IMR-90 (cell line): ENCODE measurements at regions not wholly inside any gene's neighbourhood (a gene's known extent, or its start where the extent isn't known, plus 50 kb on each side); places are given as distances from the start of the nearest gene placed in this dataset.

Source experiments
- ATAC-seq: fragments of 200-7000 bp; cut with Tn5 transposase; 2 replicates; pipeline ENCODE4 v1.9.1; 2020; ENCODE audit warnings: low read depth, mild to moderate bottlenecking, moderate library complexity
- BruUV-seq: library from RNA; stranded (reverse); fragments of 400-500 nt; replicated peaks from 2 replicates; lab custom pipeline; 2021; lab: Mats Ljungman, UMichigan
- CTCF ChIA-PET: fragments of 300-600 bp; formaldehyde crosslinking; extraction: SDS; loops from one replicate; lab custom pipeline; 2021; ENCODE audit warnings: antibody characterized with exemption; lab: Yijun Ruan, JAX
- POLR2A ChIA-PET: fragments of 300-600 bp; sonication (Branson Sonifier 250); formaldehyde crosslinking; loops from one replicate; lab custom pipeline; 2022; ENCODE audit warnings: antibody characterized with exemption; ENCODE audit not compliant: unreplicated experiment; lab: Charles Lee
- DNase-seq: peaks from one replicate; pipeline ENCODE4 v3.0.0; 2013
- H2AFZ ChIP-seq: replicated peaks from 2 replicates; pipeline ENCODE3; 2013; ENCODE audit warnings: low read length, mild to moderate bottlenecking; ENCODE audit not compliant: poor library complexity
- H2AK5ac ChIP-seq: 2 replicates; pipeline ENCODE4 v1.6.1; 2013; ENCODE audit warnings: low read depth, low read length, inconsistent platforms
- H2AK9ac ChIP-seq: replicated peaks from 2 replicates; pipeline ENCODE3; 2013; ENCODE audit warnings: mild to moderate bottlenecking, low read depth, low read length, moderate library complexity; ENCODE audit not compliant: poor library complexity
- H2BK120ac ChIP-seq: 2 replicates; pipeline ENCODE4 v1.6.1; 2013; ENCODE audit warnings: low read depth, low read length, inconsistent platforms
- H2BK15ac ChIP-seq: 3 replicates; pipeline ENCODE4 v1.6.1; 2013; ENCODE audit warnings: low read depth, low read length, inconsistent platforms
- H2BK20ac ChIP-seq: 2 replicates; pipeline ENCODE4 v1.6.1; 2013; ENCODE audit warnings: low read depth, mild to moderate bottlenecking, inconsistent platforms, low read length, moderate library complexity
- H2BK5ac ChIP-seq: 2 replicates; pipeline ENCODE4 v1.6.1; 2013; ENCODE audit warnings: mild to moderate bottlenecking, low read depth, low read length, inconsistent platforms; ENCODE audit not compliant: poor library complexity, severe bottlenecking
- H3K14ac ChIP-seq: replicated peaks from 2 replicates; pipeline ENCODE4 v1.6.1; 2013; ENCODE audit warnings: low read depth, low read length, inconsistent platforms
- H3K18ac ChIP-seq: 2 replicates; pipeline ENCODE4 v1.6.1; 2013; ENCODE audit warnings: low read depth, low read length, control low read depth
- H3K23ac ChIP-seq: 2 replicates; pipeline ENCODE4 v1.6.1; 2013; ENCODE audit warnings: low read depth, low read length, inconsistent platforms
- H3K27ac ChIP-seq: 2 replicates; pipeline ENCODE4 v1.5.1; 2013; ENCODE audit warnings: mild to moderate bottlenecking, control low read depth, low read length; ENCODE audit not compliant: insufficient read depth
- H3K27me3 ChIP-seq: 2 replicates; pipeline ENCODE4 v1.6.1; 2013; ENCODE audit warnings: low read length; ENCODE audit not compliant: control insufficient read depth, insufficient read depth
- H3K36me3 ChIP-seq: 2 replicates; pipeline ENCODE4 v1.6.1; 2013; ENCODE audit warnings: low read length, mixed read lengths; ENCODE audit not compliant: control insufficient read depth, insufficient read depth
- H3K4ac ChIP-seq: 2 replicates; pipeline ENCODE4 v1.6.1; 2013; ENCODE audit warnings: low read depth, low read length, inconsistent platforms
- H3K4me1 ChIP-seq: 2 replicates; pipeline ENCODE4 v1.6.1; 2013; ENCODE audit warnings: low read length, mixed read lengths; ENCODE audit not compliant: control insufficient read depth, insufficient read depth
- H3K4me2 ChIP-seq: 2 replicates; pipeline ENCODE4 v1.6.1; 2013; ENCODE audit warnings: low read depth, mild to moderate bottlenecking, control low read depth, low read length, moderate library complexity
- H3K4me3 ChIP-seq: 2 replicates; pipeline ENCODE4 v1.5.1; 2013; ENCODE audit warnings: low read depth, mild to moderate bottlenecking, control low read depth, low read length, moderate library complexity; ENCODE audit not compliant: insufficient read depth
- H3K56ac ChIP-seq: 2 replicates; pipeline ENCODE4 v1.6.1; 2013; ENCODE audit warnings: low read length, inconsistent platforms; ENCODE audit not compliant: insufficient read depth; ENCODE audit errors: extremely low read depth
- H3K79me1 ChIP-seq, 2 experiments: 2 replicates each; pipeline ENCODE4 v1.6.1; 2013; ENCODE audit warnings: low read length in 2 of 2, inconsistent platforms in 1 of 2, low read depth in 1 of 2
- H3K9ac ChIP-seq: 2 replicates; pipeline ENCODE4 v1.6.1; 2013; ENCODE audit warnings: low read depth, low read length, control low read depth
- H3K9me1 ChIP-seq: 2 replicates; pipeline ENCODE4 v1.6.1; 2013; ENCODE audit warnings: low read length, inconsistent platforms; ENCODE audit not compliant: insufficient read depth
- H3K9me3 ChIP-seq: 2 replicates; pipeline ENCODE4 v1.6.1; 2013; ENCODE audit warnings: low read length; ENCODE audit not compliant: control insufficient read depth, insufficient read depth
- H4K20me1 ChIP-seq: 2 replicates; pipeline ENCODE4 v1.6.1; 2013; ENCODE audit warnings: low read length, inconsistent platforms; ENCODE audit not compliant: insufficient read depth
- H4K5ac ChIP-seq: 2 replicates; pipeline ENCODE4 v1.6.1; 2013; ENCODE audit warnings: mild to moderate bottlenecking, low read depth, low read length, control low read depth
- H4K8ac ChIP-seq, 2 experiments: 2 replicates each; pipeline ENCODE4 v1.6.1; 2013; ENCODE audit warnings: low read depth in 2 of 2, low read length in 2 of 2, control low read depth in 1 of 2, inconsistent platforms in 1 of 2
- H4K91ac ChIP-seq: 2 replicates; pipeline ENCODE4 v1.6.1; 2013; ENCODE audit warnings: low read depth, low read length, inconsistent platforms; ENCODE audit not compliant: insufficient read depth
- CTCF ChIP-seq: conservative IDR thresholded peaks from 2 replicates; pipeline ENCODE4 v1.5.1; 2012; ENCODE audit warnings: mild to moderate bottlenecking, low read depth, low read length, improper control_type of control experiment
- MAFK ChIP-seq: IDR thresholded peaks from 2 replicates; pipeline ENCODE4 v1.6.1; 2012; ENCODE audit warnings: low read depth, low read length, improper control_type of control experiment
- MXI1 ChIP-seq: IDR thresholded peaks from 2 replicates; pipeline ENCODE4 v1.6.1; 2012; ENCODE audit warnings: low read depth, mild to moderate bottlenecking, low read length, moderate library complexity, borderline replicate concordance
- POLR2A ChIP-seq: IDR thresholded peaks from 2 replicates; pipeline ENCODE4 v1.6.1; 2012; ENCODE audit warnings: mild to moderate bottlenecking, low read depth, low read length
- RCOR1 ChIP-seq: IDR thresholded peaks from 2 replicates; pipeline ENCODE4 v1.6.1; 2012; ENCODE audit warnings: mild to moderate bottlenecking, low read length, improper control_type of control experiment; ENCODE audit not compliant: insufficient replicate concordance
- WGBS, 2 experiments: methylation state at CpG; one replicate each; pipeline versions ENCODE4 v1.1.5 to v1.1.7; 2013; ENCODE audit warnings: missing lambda C conversion rate in 2 of 2; ENCODE audit not compliant: insufficient read length in 1 of 2; ENCODE audit errors: extremely low coverage in 2 of 2; 5-methylcytosine and 5-hydroxymethylcytosine counted together
- dilution Hi-C: fragments of 300-500 bp; cut with HindIII; formaldehyde crosslinking; loops from one replicate; pipeline ENCODE4 v1.14.3; 2018; ENCODE audit warnings: low sequenced_read_pairs; ENCODE audit not compliant: unreplicated experiment
- in situ Hi-C: fragments of 300-500 bp; cut with MboI; formaldehyde crosslinking; loops from 3 replicates; pipeline ENCODE4 v1.14.3; 2019; ENCODE audit warnings: low sequenced_read_pairs, inconsistent platforms, mixed read lengths
- intact Hi-C: fragments of 100-400 bp; cut with micrococcal nuclease; formaldehyde crosslinking; loops from 2 replicates; pipeline ENCODE4 v1.10.0; 2022

- H4K20me1 ChIP-seq = no peaks in the 10 kb centered on the region
- H3K9me3 ChIP-seq = no peaks in the 10 kb centered on the region
- no peak overlapping the region for H2BK20ac ChIP-seq
- no peak overlapping the region for H2AK5ac ChIP-seq
- no peak overlapping the region for H3K27ac ChIP-seq
- H3K9me1 ChIP-seq = no peaks in the 10 kb centered on the region
- H3K79me1 ChIP-seq = no peaks in the 10 kb centered on the region
- ATAC-seq = no peak
- H4K8ac ChIP-seq = no peak overlapping the region
- CTCF ChIA-PET = no interaction called here
- no peak overlapping the region for H4K91ac ChIP-seq
- H3K56ac ChIP-seq = no peak overlapping the region
- dilution Hi-C loops (no loop called here), in situ Hi-C loops (no loop called here), intact Hi-C loops (loop anchor here (1.0 kb wide), 1 partner anchor 37 kb away; no protein-coding TSS in a partner anchor)
- H3K4me1 ChIP-seq = no peaks in the 10 kb centered on the region
- H3K4ac ChIP-seq = no peak overlapping the region
- TF ChIP-seq MAFK = no peak
- TF ChIP-seq POLR2A = no peak
- no peak for TF ChIP-seq CTCF
- no peak for TF ChIP-seq MXI1
- TF ChIP-seq RCOR1 = no peak
- 35% methylated on average over 4 of the region's 5 CpGs; no CpG with 5 or more reads in 1 of the 2 experiments for WGBS, 2 experiments
- H3K36me3 ChIP-seq = no peaks in the 10 kb centered on the region
- H2BK120ac ChIP-seq = no peak overlapping the region
- H2BK15ac ChIP-seq = no peak overlapping the region
- no peak overlapping the region for H3K4me3 ChIP-seq
- H4K5ac ChIP-seq = no peak overlapping the region
- BruUV-seq = no TSS peak
- POLR2A ChIA-PET = no interaction called here
- H3K23ac ChIP-seq = no peak overlapping the region
- no peak overlapping the region for H3K9ac ChIP-seq
- DNase-seq = no peak
- no peak overlapping the region for H2BK5ac ChIP-seq
- no peak overlapping the region for H3K18ac ChIP-seq
- no peak overlapping the region for H3K14ac ChIP-seq
- no peak overlapping the region for H2AFZ ChIP-seq
- H3K4me2 ChIP-seq = no peak overlapping the region
- peaks cover 5% of the 10 kb centered on the region for H3K27me3 ChIP-seq
- H2AK9ac ChIP-seq = no peak overlapping the region
Measured at GRCh38 chr20:48480216-48480772, 347.5 kb downstream of the PREX1 start.
